ENCODE measurements at regions not wholly inside any gene's neighbourhood (a gene's known extent, or its start where the extent isn't known, plus 50 kb on each side); places are given as distances from the start of the nearest gene placed in this dataset.

- no peak for TF ChIP-seq EZH2 (IDR thresholded peaks at IDR 0.05; ENCODE audit: insufficient read depth, poor library complexity, severe bottlenecking)
- TF ChIP-seq EZH2phosphoT487 (IDR thresholded peaks at IDR 0.05; ENCODE audit: insufficient read depth, low read depth) = no peak
Measured at GRCh38 chr2:7685342-7686015, 768.3 kb downstream of the RNF144A start.

Measured in GM23248 (cell line).